Right lobe of liver (tissue), 6 donors: ENCODE measurements at regions not wholly inside any gene's neighbourhood (a gene's known extent, or its start where the extent isn't known, plus 50 kb on each side); places are given as distances from the start of the nearest gene placed in this dataset.

Experiments
- ATAC-seq, 4 donors: fragments of 200-7000 bp; cut with Tn5 transposase; one replicate each; pipeline ENCODE4 v1.9.1; 2020; ENCODE audit warnings: mild to moderate bottlenecking in 4 of 4, moderate library complexity in 4 of 4
- DNase-seq, 3 donors: peaks; one replicate each; pipeline ENCODE4 v3.0.0-alpha.2; 2020
- H3K27ac ChIP-seq, 3 donors: fragments of 200-600 bp; one replicate each; pipeline ENCODE4 v1.8.0; 2022
- H3K27me3 ChIP-seq, 2 donors: fragments of 200-600 bp; one replicate each; pipeline ENCODE4 v1.8.0; 2022
- H3K36me3 ChIP-seq, 4 donors: fragments of 200-600 bp; sonication (generic) in 1 of 4; one replicate each; pipeline versions ENCODE4 v1.5.1 to v1.8.0; 2017 to 2022; ENCODE audit warnings: control low read depth in 1 of 4
- H3K4me1 ChIP-seq, 4 donors: fragments of 200-600 bp; sonication (generic) in 1 of 4; one replicate each; pipeline versions ENCODE4 v1.5.1 to v1.8.0; 2017 to 2022; ENCODE audit warnings: control low read depth in 1 of 4
- H3K4me3 ChIP-seq, 3 donors: fragments of 200-600 bp; one replicate each; pipeline ENCODE4 v1.8.0; 2022
- H3K9me3 ChIP-seq, 4 donors: fragments of 200-600 bp; sonication (generic) in 1 of 4; one replicate each; pipeline versions ENCODE4 v1.5.1 to v1.8.0; 2017 to 2022; ENCODE audit warnings: control low read depth in 1 of 4
- POLR2A ChIP-seq: fragments of 450-650 bp; IDR thresholded peaks from one replicate; pipeline ENCODE4 v1.6.1; 2017; ENCODE audit warnings: antibody characterized with exemption, mild to moderate bottlenecking
- WGBS: methylation state at CpG from one replicate; pipeline ENCODE4 v1.1.6; 2018; ENCODE audit warnings: low coverage, low lambda C conversion rate; ENCODE audit not compliant: insufficient coverage; ENCODE audit errors: missing lambda C conversion rate; 5-methylcytosine and 5-hydroxymethylcytosine counted together
- intact Hi-C, 2 donors: fragments of 100-400 bp; cut with DNase I; formaldehyde crosslinking; loops; one replicate each; pipeline versions ENCODE4 v1.11.2 to v1.14.1; 2022
- TF ChIP-seq, protein P1 (sequence below), 4 donors: fragments of 200-600 bp in 3 of 4; fragments of 450-650 bp in 1 of 4; IDR thresholded peaks; one replicate each; pipeline versions ENCODE4 v1.5.1 to v1.8.0; 2016 to 2022; ENCODE audit warnings: antibody characterized with exemption in 4 of 4, mild to moderate bottlenecking in 2 of 4
- donor health status: DM: no; HTN: yes; CAD: no.
- donor health status: DM: no; HTN: no; CAD: no.
- donor health status: DM: no; HTN: no; CAD: no.
- donor health status: DM: no; HTN: yes; CAD: no.
- donor health status: DM: no; HTN: yes; CAD: no.

DNA sequence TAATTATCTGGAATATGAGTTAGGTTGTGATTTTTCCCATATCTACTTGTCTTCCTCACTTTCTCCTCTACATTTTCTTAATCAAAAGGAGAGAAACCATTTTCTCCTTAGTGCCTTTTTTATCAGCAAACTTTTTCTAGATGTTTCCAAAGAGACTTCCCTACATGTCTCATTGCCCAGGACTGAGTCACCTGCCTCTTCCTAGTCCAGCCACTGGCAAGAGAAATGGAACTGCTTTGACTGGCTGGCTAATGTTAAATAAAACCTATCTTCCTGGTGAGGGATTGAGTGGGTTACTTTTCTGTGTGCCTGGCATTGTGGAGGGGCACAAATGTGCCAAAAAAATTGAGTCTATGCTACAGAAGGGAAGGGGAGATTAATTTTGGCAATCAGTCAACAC is 52.1 kb upstream of the CD5L start:
- Histone ChIP-seq H3K4me1 (no peaks in the 10 kb centered on the region), H3K36me3 (no peaks in the 10 kb centered on the region), H3K4me3 (no peak overlapping the region), H3K9me3 (no peaks in the 10 kb centered on the region), H3K27me3 (no peaks in the 10 kb centered on the region), H3K27ac (no peak overlapping the region)
- DNase-seq = no peak
- TF ChIP-seq POLR2A = no peak
- TF ChIP-seq, protein P1, sequence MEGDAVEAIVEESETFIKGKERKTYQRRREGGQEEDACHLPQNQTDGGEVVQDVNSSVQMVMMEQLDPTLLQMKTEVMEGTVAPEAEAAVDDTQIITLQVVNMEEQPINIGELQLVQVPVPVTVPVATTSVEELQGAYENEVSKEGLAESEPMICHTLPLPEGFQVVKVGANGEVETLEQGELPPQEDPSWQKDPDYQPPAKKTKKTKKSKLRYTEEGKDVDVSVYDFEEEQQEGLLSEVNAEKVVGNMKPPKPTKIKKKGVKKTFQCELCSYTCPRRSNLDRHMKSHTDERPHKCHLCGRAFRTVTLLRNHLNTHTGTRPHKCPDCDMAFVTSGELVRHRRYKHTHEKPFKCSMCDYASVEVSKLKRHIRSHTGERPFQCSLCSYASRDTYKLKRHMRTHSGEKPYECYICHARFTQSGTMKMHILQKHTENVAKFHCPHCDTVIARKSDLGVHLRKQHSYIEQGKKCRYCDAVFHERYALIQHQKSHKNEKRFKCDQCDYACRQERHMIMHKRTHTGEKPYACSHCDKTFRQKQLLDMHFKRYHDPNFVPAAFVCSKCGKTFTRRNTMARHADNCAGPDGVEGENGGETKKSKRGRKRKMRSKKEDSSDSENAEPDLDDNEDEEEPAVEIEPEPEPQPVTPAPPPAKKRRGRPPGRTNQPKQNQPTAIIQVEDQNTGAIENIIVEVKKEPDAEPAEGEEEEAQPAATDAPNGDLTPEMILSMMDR (IDR thresholded peaks at IDR 0.05) = no peak
- no peak for ATAC-seq
- intact Hi-C loops = no loop called here

GRCh38 chr1:157894613-157895165 is 53.1 kb upstream of the CD5L start:
- TF ChIP-seq, protein P1 (IDR thresholded peaks at IDR 0.05) = no peak
- TF ChIP-seq POLR2A = no peak
- intact Hi-C loops = no loop called here

DNA sequence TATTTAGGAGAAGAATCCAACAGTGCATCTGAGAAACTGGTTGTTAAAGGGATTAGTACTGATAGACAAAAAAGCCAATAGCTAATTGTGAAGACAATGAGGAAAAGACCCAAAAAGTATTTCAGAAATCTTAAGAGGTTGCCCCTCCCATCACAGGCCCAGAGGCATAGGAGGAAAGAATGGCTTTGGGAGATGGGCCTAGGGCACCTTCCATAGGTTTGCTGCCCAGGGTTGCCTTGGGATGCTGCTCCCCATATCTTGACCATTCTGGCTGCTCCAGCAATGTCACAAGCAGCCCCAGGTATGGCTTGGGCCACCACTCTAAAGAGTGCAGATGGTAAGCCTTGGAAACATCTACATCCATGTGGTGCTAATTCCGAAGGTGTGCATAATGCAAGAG is 68.7 kb upstream of the CD5L start:
- WGBS = 63% methylated on average over 1 of the region's 1 CpG

More at GRCh38 chr1:157894613-157895165, 53.1 kb upstream of the CD5L start:
- no peaks in the 10 kb centered on the region for H3K9me3 ChIP-seq
- ATAC-seq (no peak), DNase-seq (no peak)
- no peaks in the 10 kb centered on the region for H3K36me3 ChIP-seq
- WGBS = 54% methylated on average over 5 of the region's 5 CpGs
- H3K27ac ChIP-seq = no peak overlapping the region
- H3K27me3 ChIP-seq = no peaks in the 10 kb centered on the region
- H3K4me1 ChIP-seq = no peaks in the 10 kb centered on the region
- H3K4me3 ChIP-seq = no peak overlapping the region

GRCh38 chr1:157915859-157916258 is 74.3 kb upstream of the CD5L start:
- H3K9me3 ChIP-seq = no peaks in the 10 kb centered on the region
- no peaks in the 10 kb centered on the region for H3K27me3 ChIP-seq
- TF ChIP-seq, protein P1 (IDR thresholded peaks at IDR 0.05) = no peak
- TF ChIP-seq POLR2A = no peak
- H3K4me1 ChIP-seq = no peaks in the 10 kb centered on the region
- ATAC-seq (no peak), DNase-seq (no peak)
- no peak overlapping the region for H3K27ac ChIP-seq
- no peaks in the 10 kb centered on the region for H3K36me3 ChIP-seq
- 45% methylated on average over 2 of the region's 3 CpGs for whole genome bisulfite sequencing
- no peak overlapping the region for H3K4me3 ChIP-seq
- intact Hi-C loops = no loop called here

More for the DNA sequence above, 68.7 kb upstream of the CD5L start:
- ATAC-seq (no peak), DNase-seq (no peak)
- no peak for TF ChIP-seq POLR2A
- TF ChIP-seq, protein P1 (IDR thresholded peaks at IDR 0.05) = no peak
- Histone ChIP-seq H3K36me3 (no peaks in the 10 kb centered on the region), H3K4me1 (no peaks in the 10 kb centered on the region), H3K4me3 (no peak overlapping the region), H3K9me3 (no peaks in the 10 kb centered on the region), H3K27ac (no peak overlapping the region), H3K27me3 (no peaks in the 10 kb centered on the region)
- intact Hi-C loops = no loop called here
